Upper lobe of left lung (tissue), 6 donors: ENCODE measurements at regions not wholly inside any gene's neighbourhood (a gene's known extent, or its start where the extent isn't known, plus 50 kb on each side); places are given as distances from the start of the nearest gene placed in this dataset.

Experiments used
- ATAC-seq, 2 donors: fragments of 200-7000 bp; cut with Tn5 transposase; one replicate each; pipeline ENCODE4 v1.9.1; 2022; ENCODE audit warnings: mild to moderate bottlenecking in 2 of 2, moderate library complexity in 2 of 2; ENCODE audit not compliant: low FRiP score in 2 of 2
- DNase-seq, 2 donors: peaks; one replicate each; pipeline ENCODE4 v3.0.0-alpha.2; 2019 to 2020
- H3K27ac ChIP-seq, 4 donors: fragments of 200-600 bp; sonication (generic); one replicate each; pipeline ENCODE4 v1.5.1; 2016 to 2019
- H3K27me3 ChIP-seq, 4 donors: fragments of 200-600 bp; sonication (generic); one replicate each; pipeline ENCODE4 v1.5.1; 2017 to 2019
- H3K36me3 ChIP-seq, 4 donors: fragments of 200-600 bp; sonication (generic); one replicate each; pipeline ENCODE4 v1.5.1; 2016 to 2019
- H3K4me1 ChIP-seq, 4 donors: fragments of 200-600 bp; sonication (generic); one replicate each; pipeline ENCODE4 v1.5.1; 2018 to 2019
- H3K4me3 ChIP-seq, 4 donors: fragments of 200-600 bp; sonication (generic); one replicate each; pipeline ENCODE4 v1.5.1; 2017 to 2019; ENCODE audit warnings: mild to moderate bottlenecking in 2 of 4, moderate library complexity in 1 of 4
- H3K9me3 ChIP-seq, 4 donors: fragments of 200-600 bp; sonication (generic); one replicate each; pipeline ENCODE4 v1.5.1; 2018 to 2019
- CTCF ChIP-seq, 6 experiments: fragments of 450-650 bp in 4 of 6; fragments of 200-600 bp in 2 of 6; sonication (generic) in 2 of 6; IDR thresholded peaks; one replicate each; pipeline ENCODE4 v1.5.1; 2016 to 2019; ENCODE audit warnings: antibody characterized with exemption in 6 of 6
- EP300 ChIP-seq, 4 donors: sonication (generic); formaldehyde crosslinking; IDR thresholded peaks; one replicate each; pipeline ENCODE4 v1.5.1; 2017; ENCODE audit warnings: antibody characterized with exemption in 4 of 4, control low read depth in 2 of 4
- POLR2A ChIP-seq, 4 donors: fragments of 450-650 bp; IDR thresholded peaks; one replicate each; pipeline ENCODE4 v1.5.1; 2016 to 2017; ENCODE audit warnings: antibody characterized with exemption in 4 of 4, mild to moderate bottlenecking in 2 of 4
- POLR2AphosphoS5 ChIP-seq, 2 donors: sonication (generic); formaldehyde crosslinking; IDR thresholded peaks; one replicate each; pipeline ENCODE4 v1.5.1; 2017; ENCODE audit warnings: antibody characterized with exemption in 2 of 2
- WGBS, 2 donors: methylation state at CpG; one replicate each; pipeline ENCODE4 v1.1.5; 2017 to 2018; 5-methylcytosine and 5-hydroxymethylcytosine counted together
- donor health status: DM: no; HTN: no; CAD: no; lungs with moderate emphysema.
- donor health status: DM: no; HTN: yes; CAD: no; lungs with severe emphysema.

GRCh38 chr5:71782771-71783770 lies 64.0 kb downstream of the CARTPT start:
- peak; percentile 60 to 88 for ATAC-seq
- Histone ChIP-seq H3K27ac (peak overlapping the region in 1 of 4 donors; percentile 4), H3K4me3 (peak overlapping the region in 1 of 4 donors; percentile 23), H3K9me3 (no peaks in the 10 kb centered on the region), H3K4me1 (peaks cover 0 to 7% (median 6%) of the 10 kb centered on the region in 4 donors), H3K27me3 (no peaks in the 10 kb centered on the region), H3K36me3 (no peaks in the 10 kb centered on the region)
- 37 to 43% methylated on average over 26 to 27 of the region's 27 CpGs for WGBS, 2 donors
- DNase-seq, result peak in 1 of 2 donors; percentile 58
- no peak for TF ChIP-seq POLR2AphosphoS5 (IDR thresholded peaks at IDR 0.05)
- peak; percentile 32 to 71 (median 49) for TF ChIP-seq CTCF (IDR thresholded peaks at IDR 0.05)

DNA sequence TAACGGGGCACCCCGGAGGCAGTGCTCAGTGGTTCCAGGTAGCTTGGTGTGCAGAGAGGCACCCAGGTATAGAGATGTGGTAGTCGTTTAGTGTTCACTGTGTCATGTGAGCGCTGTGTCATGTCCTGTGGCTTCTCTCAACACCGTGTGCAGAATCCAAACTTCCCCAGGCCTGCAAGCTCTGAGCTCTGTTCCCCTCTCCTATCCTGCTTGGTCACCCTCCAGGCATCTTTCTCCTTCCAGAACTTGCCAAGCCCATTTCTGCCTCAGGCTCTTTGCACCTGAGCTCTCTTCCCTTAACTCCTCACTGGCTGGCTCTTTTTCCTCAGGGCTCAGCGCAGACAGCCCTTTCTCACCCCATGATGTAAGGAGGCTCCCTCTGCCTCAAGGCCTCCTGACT lies 64.8 kb downstream of the CARTPT start:
- 80 to 82% methylated on average over 6 of the region's 6 CpGs for WGBS, 2 donors
- TF ChIP-seq EP300 (IDR thresholded peaks at IDR 0.05) (no peak), CTCF (IDR thresholded peaks at IDR 0.05) (no peak)
- no peak for ATAC-seq

DNA sequence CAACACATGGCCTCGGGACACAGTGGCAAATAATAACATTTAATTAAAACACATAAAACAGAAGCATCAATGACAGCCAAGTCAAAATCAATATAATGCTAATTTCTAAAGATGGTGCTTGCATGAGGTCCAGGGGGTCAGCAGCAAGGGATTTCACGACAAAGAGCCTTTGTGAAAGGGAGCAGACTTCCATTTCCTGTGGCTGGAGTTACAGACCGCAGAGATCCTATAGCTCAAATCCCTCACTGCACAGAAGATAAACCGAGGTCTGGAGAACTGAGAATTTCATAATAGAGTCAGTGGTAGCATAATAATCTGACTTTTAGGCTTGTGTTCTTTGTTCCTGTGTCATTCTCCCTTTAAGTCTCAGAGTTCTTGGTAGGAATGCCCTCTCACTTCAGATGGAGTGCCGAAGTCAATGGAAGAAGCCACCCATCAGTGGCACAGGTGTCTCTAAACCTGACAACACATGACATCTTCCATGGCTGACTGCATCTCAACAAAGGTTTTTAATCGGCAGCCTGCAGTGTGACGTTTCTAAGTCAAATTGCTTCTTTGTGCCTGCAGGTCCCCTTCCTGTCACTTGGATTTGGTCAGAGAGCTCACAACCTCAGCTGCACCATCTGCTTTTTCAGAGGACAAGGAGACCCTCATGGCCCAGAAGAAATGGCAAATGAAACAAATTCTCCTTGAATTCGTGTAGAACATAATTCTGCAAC lies 67.4 kb downstream of the CARTPT start:
- H3K36me3 ChIP-seq, result no peaks in the 10 kb centered on the region
- H3K27me3 ChIP-seq, result no peaks in the 10 kb centered on the region
- ATAC-seq (no peak), DNase-seq (no peak)
- no peak overlapping the region for H3K27ac ChIP-seq
- H3K9me3 ChIP-seq, result peaks cover 0 to 1% (median 0%) of the 10 kb centered on the region in 4 donors
- WGBS, 2 donors, result 78 to 79% methylated on average over 8 of the region's 8 CpGs
- H3K4me1 ChIP-seq, result peaks cover 0 to 7% (median 6%) of the 10 kb centered on the region in 4 donors
- no peak overlapping the region for H3K4me3 ChIP-seq
- TF ChIP-seq CTCF (IDR thresholded peaks at IDR 0.05), result no peak
- TF ChIP-seq POLR2A (IDR thresholded peaks at IDR 0.05), result no peak
- no peak for TF ChIP-seq EP300 (IDR thresholded peaks at IDR 0.05)
- no peak for TF ChIP-seq POLR2AphosphoS5 (IDR thresholded peaks at IDR 0.05)

More for the DNA sequence above, 64.8 kb downstream of the CARTPT start:
- Histone ChIP-seq H3K4me1 (peaks cover 0 to 7% (median 6%) of the 10 kb centered on the region in 4 donors), H3K4me3 (no peak overlapping the region), H3K27ac (no peak overlapping the region), H3K27me3 (no peaks in the 10 kb centered on the region), H3K36me3 (no peaks in the 10 kb centered on the region), H3K9me3 (no peaks in the 10 kb centered on the region)
- DNase-seq, result no peak

GRCh38 chr5:71788794-71789193 lies 69.7 kb downstream of the CARTPT start:
- TF ChIP-seq EP300 (IDR thresholded peaks at IDR 0.05) (no peak), POLR2A (IDR thresholded peaks at IDR 0.05) (no peak), POLR2AphosphoS5 (IDR thresholded peaks at IDR 0.05) (no peak), CTCF (IDR thresholded peaks at IDR 0.05) (no peak)
- ATAC-seq (no peak), DNase-seq (no peak)
- WGBS, 2 donors, result 94 to 100% methylated on average over 2 of the region's 2 CpGs
- no peaks in the 10 kb centered on the region for H3K36me3 ChIP-seq
- no peak overlapping the region for H3K4me3 ChIP-seq
- H3K4me1 ChIP-seq, result no peaks in the 10 kb centered on the region
- peaks cover 0 to 11% (median 4%) of the 10 kb centered on the region in 4 donors for H3K9me3 ChIP-seq
- H3K27me3 ChIP-seq, result no peaks in the 10 kb centered on the region
- H3K27ac ChIP-seq, result no peak overlapping the region
